H9 (cell line): ENCODE measurements at regions not wholly inside any gene's neighbourhood (a gene's known extent, or its start where the extent isn't known, plus 50 kb on each side); places are given as distances from the start of the nearest gene placed in this dataset.

Source experiments
- DNase-seq: peaks from one replicate; pipeline ENCODE4 v3.0.0-alpha.2; 2017
- H2AFZ ChIP-seq: one replicate; pipeline ENCODE4 v1.6.1; 2013; ENCODE audit warnings: mild to moderate bottlenecking, low read length, control low read depth, moderate library complexity
- H2AK5ac ChIP-seq: 2 replicates; pipeline ENCODE4 v1.6.1; 2013; ENCODE audit warnings: low read length, control low read depth, mixed read lengths; ENCODE audit not compliant: insufficient read length
- H2BK120ac ChIP-seq: one replicate; pipeline ENCODE4 v1.6.1; 2013; ENCODE audit warnings: low read depth, mild to moderate bottlenecking, low read length, control low read depth, inconsistent platforms; ENCODE audit not compliant: poor library complexity, severe bottlenecking
- H2BK12ac ChIP-seq: 2 replicates; pipeline ENCODE4 v1.6.1; 2013; ENCODE audit warnings: low read length, control low read depth, mixed read lengths, low read depth; ENCODE audit not compliant: insufficient read length
- H2BK15ac ChIP-seq: 2 replicates; pipeline ENCODE4 v1.6.1; 2013; ENCODE audit warnings: low read depth, low read length, control low read depth
- H2BK20ac ChIP-seq: one replicate; pipeline ENCODE4 v1.6.1; 2013; ENCODE audit warnings: low read depth, mild to moderate bottlenecking, low read length, control low read depth, inconsistent platforms; ENCODE audit not compliant: poor library complexity, severe bottlenecking
- H2BK5ac ChIP-seq: 2 replicates; pipeline ENCODE4 v1.6.1; 2013; ENCODE audit warnings: low read length, control low read depth, mixed read lengths; ENCODE audit not compliant: insufficient read length
- H3K14ac ChIP-seq: 2 replicates; pipeline ENCODE4 v1.6.1; 2013; ENCODE audit warnings: low read length, control low read depth; ENCODE audit not compliant: insufficient read depth
- H3K18ac ChIP-seq: 2 replicates; pipeline ENCODE4 v1.6.1; 2013; ENCODE audit warnings: low read depth, mild to moderate bottlenecking, mixed read lengths, low read length, control low read depth; ENCODE audit not compliant: insufficient read length
- H3K23ac ChIP-seq: 2 replicates; pipeline ENCODE4 v1.6.1; 2013; ENCODE audit warnings: low read length, control low read depth, mixed read lengths, low read depth; ENCODE audit not compliant: insufficient read length
- H3K23me2 ChIP-seq: 2 replicates; pipeline ENCODE4 v1.6.1; 2013; ENCODE audit warnings: low read depth, mild to moderate bottlenecking, mixed read lengths, low read length, control low read depth; ENCODE audit not compliant: insufficient read length, poor library complexity, severe bottlenecking
- H3K27ac ChIP-seq: 2 replicates; pipeline ENCODE4 v1.5.1; 2013; ENCODE audit warnings: low read length, control low read depth, mixed read lengths, low read depth; ENCODE audit not compliant: insufficient read length
- H3K27me3 ChIP-seq: 2 replicates; pipeline ENCODE4 v1.6.1; 2013; ENCODE audit warnings: low read length, control low read depth, inconsistent platforms; ENCODE audit not compliant: insufficient read depth
- H3K4ac ChIP-seq: 2 replicates; pipeline ENCODE4 v1.6.1; 2013; ENCODE audit warnings: low read depth, mild to moderate bottlenecking, control low read depth, inconsistent platforms, low read length, moderate library complexity
- H3K4me1 ChIP-seq: 2 replicates; pipeline ENCODE4 v1.6.1; 2013; ENCODE audit warnings: low read length, control low read depth, inconsistent platforms; ENCODE audit not compliant: insufficient read depth
- H3K4me2 ChIP-seq: 2 replicates; pipeline ENCODE4 v1.6.1; 2013; ENCODE audit warnings: low read length, control low read depth, mixed read lengths; ENCODE audit not compliant: insufficient read length, insufficient read depth
- H3K56ac ChIP-seq: 2 replicates; pipeline ENCODE4 v1.6.1; 2013; ENCODE audit warnings: low read depth, mild to moderate bottlenecking, mixed read lengths, low read length, control low read depth; ENCODE audit not compliant: insufficient read length
- H3K79me1 ChIP-seq: 2 replicates; pipeline ENCODE4 v1.6.1; 2013; ENCODE audit warnings: low read depth, mild to moderate bottlenecking, moderate library complexity, low read length, control low read depth, inconsistent platforms; ENCODE audit not compliant: insufficient read depth, poor library complexity, severe bottlenecking
- H3K79me2 ChIP-seq: 2 replicates; pipeline ENCODE4 v1.6.1; 2013; ENCODE audit warnings: low read length, control low read depth, inconsistent platforms; ENCODE audit not compliant: insufficient read depth
- H3K9ac ChIP-seq: 2 replicates; pipeline ENCODE4 v1.6.1; 2013; ENCODE audit warnings: low read length, control low read depth, mixed read lengths; ENCODE audit not compliant: insufficient read length; ENCODE audit errors: extremely low read depth
- H3K9me3 ChIP-seq: one replicate; pipeline ENCODE4 v1.6.1; 2013; ENCODE audit warnings: low read depth, low read length, inconsistent platforms; ENCODE audit not compliant: control insufficient read depth
- H3T11ph ChIP-seq: one replicate; pipeline ENCODE4 v1.6.1; 2013; ENCODE audit warnings: mild to moderate bottlenecking, low read length, control low read depth, inconsistent platforms
- H4K20me1 ChIP-seq: one replicate; pipeline ENCODE4 v1.6.1; 2013; ENCODE audit not compliant: control insufficient read depth, insufficient read length, insufficient read depth
- H4K5ac ChIP-seq: 2 replicates; pipeline ENCODE4 v1.6.1; 2013; ENCODE audit warnings: low read depth, mild to moderate bottlenecking, mixed read lengths, low read length, control low read depth; ENCODE audit not compliant: insufficient read length
- H4K8ac ChIP-seq: replicated peaks from 2 replicates; pipeline ENCODE4 v1.6.1; 2013; ENCODE audit warnings: low read length, control low read depth, mixed read lengths, low read depth; ENCODE audit not compliant: insufficient read length
- H4K91ac ChIP-seq: 2 replicates; pipeline ENCODE4 v1.6.1; 2013; ENCODE audit warnings: low read depth, mild to moderate bottlenecking, moderate library complexity, mixed read lengths, low read length, control low read depth; ENCODE audit not compliant: insufficient read length
- H3K27ac Mint-ChIP-seq, 3 experiments: 2 replicates in 2 of 3; 3 replicates in 1 of 3; pipeline ENCODE4 v1.8.0; 2020 to 2021; ENCODE audit warnings: mixed read lengths in 3 of 3, mild to moderate bottlenecking in 1 of 3, moderate library complexity in 1 of 3
- H3K27me3 Mint-ChIP-seq: 2 replicates; pipeline ENCODE4 v1.8.0; 2021; ENCODE audit warnings: low read depth, mild to moderate bottlenecking, moderate library complexity, mixed read lengths
- H3K36me3 Mint-ChIP-seq, 3 experiments: 2 replicates in 2 of 3; 3 replicates in 1 of 3; pipeline ENCODE4 v1.8.0; 2020 to 2021; ENCODE audit warnings: low read depth in 3 of 3, mixed read lengths in 3 of 3; ENCODE audit not compliant: insufficient read depth in 1 of 3
- H3K4me1 Mint-ChIP-seq, 2 experiments: 2 replicates each; pipeline ENCODE4 v1.8.0; 2020; ENCODE audit warnings: mixed read lengths in 2 of 2
- H3K4me3 Mint-ChIP-seq, 2 experiments: 2 replicates in 1 of 2; 3 replicates in 1 of 2; pipeline ENCODE4 v1.8.0; 2020 to 2021; ENCODE audit warnings: mild to moderate bottlenecking in 2 of 2, mixed read lengths in 2 of 2, moderate library complexity in 1 of 2
- H3K9me3 Mint-ChIP-seq, 2 experiments: 2 replicates in 1 of 2; 3 replicates in 1 of 2; pipeline ENCODE4 v1.8.0; 2020; ENCODE audit warnings: mild to moderate bottlenecking in 2 of 2, mixed read lengths in 2 of 2, moderate library complexity in 1 of 2
- WGBS: extraction: QIAGEN DNeasy Blood & Tissue Kit; methylation state at CpG from one replicate; pipeline ENCODE4 v1.1.7; 2013; ENCODE audit warnings: missing lambda C conversion rate, low lambda C conversion rate, mixed read lengths; ENCODE audit not compliant: insufficient read length; ENCODE audit errors: extremely low coverage; 5-methylcytosine and 5-hydroxymethylcytosine counted together
- TF ChIP-seq, protein P1 (sequence below): fragments of 200-600 bp; sonication (generic); conservative IDR thresholded peaks from 3 replicates; pipeline ENCODE4 v1.8.0; 2021; ENCODE audit warnings: antibody characterized with exemption, mild to moderate bottlenecking

DNA sequence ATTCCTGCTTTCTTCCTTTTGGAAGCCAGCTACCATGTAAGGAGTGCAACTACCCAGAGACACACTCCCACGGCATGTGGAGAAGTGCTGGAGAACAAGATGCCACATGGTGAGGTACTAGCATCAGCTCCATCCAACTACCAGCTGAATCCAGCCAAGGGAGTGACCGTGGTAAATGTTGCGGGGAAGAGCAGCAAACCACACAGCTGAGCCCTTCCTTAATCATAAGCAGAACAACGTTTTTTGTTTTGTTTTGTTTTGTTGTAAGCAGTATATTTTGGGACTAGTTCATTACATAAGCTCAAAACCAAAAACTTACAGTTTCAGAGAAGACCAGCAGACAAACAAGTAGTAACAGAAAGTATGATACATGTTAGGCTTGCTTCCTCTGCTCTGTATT, 212.6 kb upstream of the ATP10A start:
- no peaks in the 10 kb centered on the region for H4K20me1 ChIP-seq
- no peak overlapping the region for H2BK15ac ChIP-seq
- no peak overlapping the region for H4K91ac ChIP-seq
- no peak overlapping the region for H2BK5ac ChIP-seq
- no peak overlapping the region for H3K23ac ChIP-seq
- H2BK20ac ChIP-seq, result no peak overlapping the region
- Mint-ChIP-seq H3K4me1 (no peaks in the 10 kb centered on the region), H3K27me3 (no peaks in the 10 kb centered on the region; the same call in 1 of the 2 replicates), H3K4me3 (no peak overlapping the region), H3K9me3 (peaks cover 6 to 23% of the 10 kb centered on the region in 2 experiments; a peak in 3 of 5 replicates), H3K36me3 (peaks cover 0 to 4% (median 0%) of the 10 kb centered on the region in 3 experiments; a peak in 2 of 7 replicates), H3K27ac (no peak overlapping the region)
- H3K56ac ChIP-seq, result no peak overlapping the region
- H3K27me3 ChIP-seq, result no peaks in the 10 kb centered on the region
- H4K8ac ChIP-seq, result no peak overlapping the region
- H3K9me3 ChIP-seq, result peaks cover 9% of the 10 kb centered on the region
- no peaks in the 10 kb centered on the region for H3K79me2 ChIP-seq
- no peaks in the 10 kb centered on the region for H3K79me1 ChIP-seq
- H2AK5ac ChIP-seq, result no peak overlapping the region
- H3K4ac ChIP-seq, result no peak overlapping the region
- H3K14ac ChIP-seq, result no peak overlapping the region
- H3K27ac ChIP-seq, result no peak overlapping the region
- no peak overlapping the region for H3K4me2 ChIP-seq
- no peaks in the 10 kb centered on the region for H3K23me2 ChIP-seq
- no peaks in the 10 kb centered on the region for H3K4me1 ChIP-seq
- no peak overlapping the region for H2BK12ac ChIP-seq
- no peak overlapping the region for H2AFZ ChIP-seq
- H2BK120ac ChIP-seq, result no peak overlapping the region
- no peak overlapping the region for H3T11ph ChIP-seq
- DNase-seq, result no peak
- H3K18ac ChIP-seq, result no peak overlapping the region
- no peak overlapping the region for H3K9ac ChIP-seq
- WGBS, result no CpG with 5 or more reads among the region's 4 CpGs
- H4K5ac ChIP-seq, result no peak overlapping the region
- TF ChIP-seq, protein P1, sequence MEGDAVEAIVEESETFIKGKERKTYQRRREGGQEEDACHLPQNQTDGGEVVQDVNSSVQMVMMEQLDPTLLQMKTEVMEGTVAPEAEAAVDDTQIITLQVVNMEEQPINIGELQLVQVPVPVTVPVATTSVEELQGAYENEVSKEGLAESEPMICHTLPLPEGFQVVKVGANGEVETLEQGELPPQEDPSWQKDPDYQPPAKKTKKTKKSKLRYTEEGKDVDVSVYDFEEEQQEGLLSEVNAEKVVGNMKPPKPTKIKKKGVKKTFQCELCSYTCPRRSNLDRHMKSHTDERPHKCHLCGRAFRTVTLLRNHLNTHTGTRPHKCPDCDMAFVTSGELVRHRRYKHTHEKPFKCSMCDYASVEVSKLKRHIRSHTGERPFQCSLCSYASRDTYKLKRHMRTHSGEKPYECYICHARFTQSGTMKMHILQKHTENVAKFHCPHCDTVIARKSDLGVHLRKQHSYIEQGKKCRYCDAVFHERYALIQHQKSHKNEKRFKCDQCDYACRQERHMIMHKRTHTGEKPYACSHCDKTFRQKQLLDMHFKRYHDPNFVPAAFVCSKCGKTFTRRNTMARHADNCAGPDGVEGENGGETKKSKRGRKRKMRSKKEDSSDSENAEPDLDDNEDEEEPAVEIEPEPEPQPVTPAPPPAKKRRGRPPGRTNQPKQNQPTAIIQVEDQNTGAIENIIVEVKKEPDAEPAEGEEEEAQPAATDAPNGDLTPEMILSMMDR, result no peak
